GM20000 (cell line): ENCODE measurements at regions not wholly inside any gene's neighbourhood (a gene's known extent, or its start where the extent isn't known, plus 50 kb on each side); places are given as distances from the start of the nearest gene placed in this dataset.

Experiments
- DNase-seq: peaks from one replicate; pipeline ENCODE4 v3.0.0; 2012; ENCODE audit warnings: low spot score
- CTCF ChIP-seq: IDR thresholded peaks from 2 replicates; pipeline ENCODE4 v1.5.1; 2012; ENCODE audit warnings: mild to moderate bottlenecking, control low read depth; ENCODE audit errors: extremely low read depth, missing control alignments

GRCh38 chr4:184934961-184935360, 83.3 kb upstream of the HELT start:
- no peak for DNase-seq
- no peak for TF ChIP-seq CTCF

GRCh38 chr4:184936071-184936470, 82.2 kb upstream of the HELT start:
- no peak for DNase-seq
- no peak for TF ChIP-seq CTCF

- TF ChIP-seq CTCF = no peak
- DNase-seq = no peak
These were observed 81.1 kb upstream of the HELT start for GRCh38 chr4:184937030-184937710.

DNA sequence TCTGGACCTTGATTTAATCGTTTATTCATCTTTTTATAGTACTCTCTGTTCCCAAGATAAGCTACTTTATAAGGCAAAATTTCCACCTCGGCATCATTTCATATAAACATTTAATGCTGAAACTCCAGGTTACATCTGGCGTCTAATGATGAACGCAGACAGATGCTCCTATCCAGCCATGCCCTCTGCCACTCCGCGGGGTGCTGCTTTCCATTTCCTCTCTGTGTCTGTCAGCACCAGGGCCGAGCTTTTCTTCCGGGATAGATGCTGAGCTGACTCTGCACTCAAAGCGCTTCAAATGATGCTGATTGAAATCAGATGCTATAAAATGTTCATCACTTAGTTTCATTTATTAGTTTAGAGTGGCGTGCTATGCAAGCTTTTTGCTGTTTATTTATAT, 80.5 kb upstream of the HELT start:
- DNase-seq = no peak
- TF ChIP-seq CTCF = no peak

DNA sequence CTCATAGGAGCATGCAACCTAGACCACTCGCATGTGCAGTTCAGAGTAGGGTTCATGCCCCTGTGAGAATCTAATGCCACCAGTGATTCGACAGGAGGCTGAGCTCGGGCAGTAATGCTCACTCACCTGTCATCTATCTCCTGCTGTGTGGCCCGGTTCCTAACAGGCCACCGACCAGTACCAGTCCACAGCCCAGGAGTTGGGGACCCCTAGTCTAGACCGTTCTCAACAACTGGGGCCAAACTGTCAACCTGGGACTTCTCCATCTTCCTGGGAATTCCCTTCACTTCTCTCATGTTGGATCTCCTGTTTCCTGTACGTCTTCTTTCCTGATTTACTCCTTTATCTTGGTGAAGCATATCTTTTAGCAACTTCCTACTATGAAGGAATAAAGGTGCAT, 79.4 kb upstream of the HELT start:
- no peak for TF ChIP-seq CTCF
- DNase-seq = no peak

DNA sequence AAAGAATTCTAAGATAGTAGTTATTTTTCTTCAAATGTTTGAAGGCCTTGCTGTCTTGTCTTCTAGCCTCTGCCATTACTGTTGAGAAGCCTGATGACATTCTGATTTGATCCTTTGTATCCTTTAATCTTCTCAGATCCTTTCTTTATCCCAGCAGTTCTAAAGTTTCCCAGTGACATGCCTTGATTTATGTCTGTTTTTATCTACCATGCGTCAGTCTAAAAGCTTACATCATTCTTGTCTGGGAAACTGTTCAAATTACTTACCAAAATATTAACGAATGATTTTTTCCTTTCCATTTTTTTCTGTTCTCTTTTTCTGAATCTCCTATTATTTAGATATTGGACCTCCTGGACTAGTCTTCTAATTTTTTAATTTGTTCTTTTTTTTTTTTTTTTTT, 78.3 kb upstream of the HELT start:
- no peak for TF ChIP-seq CTCF
- no peak for DNase-seq

- no peak for TF ChIP-seq CTCF
- no peak for DNase-seq
These were observed 77.8 kb upstream of the HELT start for GRCh38 chr4:184940500-184940899.
